HEK293 (cell line): ENCODE measurements at regions not wholly inside any gene's neighbourhood (a gene's known extent, or its start where the extent isn't known, plus 50 kb on each side); places are given as distances from the start of the nearest gene placed in this dataset.

Source experiments
- CTCF ChIA-PET: fragments of 350-600 bp; formaldehyde crosslinking; extraction: SDS; loops from one replicate; lab custom pipeline; 2021; ENCODE audit warnings: antibody characterized with exemption; lab: Yijun Ruan, JAX
- POLR2A ChIA-PET: fragments of 300-600 bp; formaldehyde crosslinking; extraction: SDS; loops from one replicate; lab custom pipeline; 2020; ENCODE audit warnings: antibody characterized with exemption, inconsistent platforms; lab: Yijun Ruan, JAX
- H3K27ac ChIP-seq: fragments of 200-500 bp; sonication (Bioruptor generic); 2 replicates; pipeline ENCODE4 v1.5.1; 2014; ENCODE audit warnings: low read depth, low read length, control low read depth, inconsistent platforms; ENCODE audit errors: extremely low read depth
- H3K36me3 ChIP-seq, 2 experiments: fragments of 200-500 bp in 1 of 2; sonication (Bioruptor generic) in 1 of 2; 1 replicate in 1 of 2; 2 replicates in 1 of 2; pipeline ENCODE4 v1.5.1; 2014 to 2017; ENCODE audit warnings: inconsistent platforms in 2 of 2, low read length in 2 of 2; ENCODE audit not compliant: control insufficient read depth in 2 of 2, insufficient read depth in 1 of 2
- H3K4me1 ChIP-seq: fragments of 200-500 bp; sonication (Bioruptor generic); 2 replicates; pipeline ENCODE4 v1.5.1; 2014; ENCODE audit warnings: mild to moderate bottlenecking, low read length, inconsistent platforms; ENCODE audit not compliant: control insufficient read depth, insufficient read depth
- H3K4me3 ChIP-seq: 2 replicates; pipeline ENCODE4 v1.5.1; 2011; ENCODE audit warnings: low read depth, mild to moderate bottlenecking, control low read depth, low read length, moderate library complexity
- H3K9me3 ChIP-seq: fragments of 200-500 bp; sonication (Bioruptor generic); 2 replicates; pipeline ENCODE4 v1.5.1; 2014; ENCODE audit warnings: low read depth, low read length, inconsistent platforms; ENCODE audit not compliant: control insufficient read depth, insufficient read depth
- GLIS2 ChIP-seq: fragments of 450-650 bp; formaldehyde crosslinking; IDR thresholded peaks from 2 replicates; pipeline ENCODE4 v1.5.1; 2016; ENCODE audit warnings: missing biosample characterization, missing genetic modification characterization
- YY1 ChIP-seq: fragments of 450-650 bp; formaldehyde crosslinking; IDR thresholded peaks from 2 replicates; pipeline ENCODE4 v1.5.1; 2018; ENCODE audit warnings: missing biosample characterization, missing genetic modification characterization
- ZBTB17 ChIP-seq: fragments of 450-650 bp; formaldehyde crosslinking; IDR thresholded peaks from 2 replicates; pipeline ENCODE4 v1.5.1; 2016; ENCODE audit warnings: missing biosample characterization, missing genetic modification characterization
- ZFHX2 ChIP-seq: fragments of 450-650 bp; formaldehyde crosslinking; conservative IDR thresholded peaks from 2 replicates; pipeline ENCODE4 v1.5.1; 2016; ENCODE audit warnings: missing biosample characterization, missing genetic modification characterization
- ZFP37 ChIP-seq: fragments of 450-650 bp; formaldehyde crosslinking; IDR thresholded peaks from 2 replicates; pipeline ENCODE4 v1.5.1; 2016; ENCODE audit warnings: missing biosample characterization, missing genetic modification characterization
- ZNF132 ChIP-seq: fragments of 450-650 bp; formaldehyde crosslinking; IDR thresholded peaks from 2 replicates; pipeline ENCODE4 v1.5.1; 2017; ENCODE audit warnings: missing biosample characterization, missing genetic modification characterization, borderline replicate concordance
- ZNF133 ChIP-seq: fragments of 450-650 bp; formaldehyde crosslinking; IDR thresholded peaks from 2 replicates; pipeline ENCODE4 v1.5.1; 2016; ENCODE audit warnings: missing biosample characterization, missing genetic modification characterization
- ZNF146 ChIP-seq: fragments of 450-650 bp; formaldehyde crosslinking; IDR thresholded peaks from 2 replicates; pipeline ENCODE4 v1.5.1; 2016; ENCODE audit warnings: missing biosample characterization, missing genetic modification characterization
- ZNF155 ChIP-seq: fragments of 450-650 bp; formaldehyde crosslinking; IDR thresholded peaks from 2 replicates; pipeline ENCODE4 v1.5.1; 2016; ENCODE audit warnings: missing biosample characterization, missing genetic modification characterization
- ZNF16 ChIP-seq: fragments of 450-650 bp; formaldehyde crosslinking; IDR thresholded peaks from 2 replicates; pipeline ENCODE4 v1.5.1; 2016; ENCODE audit warnings: low read depth, missing biosample characterization, missing genetic modification characterization
- ZNF335 ChIP-seq: fragments of 450-650 bp; formaldehyde crosslinking; conservative IDR thresholded peaks from 2 replicates; pipeline ENCODE4 v1.5.1; 2016; ENCODE audit warnings: missing biosample characterization, missing genetic modification characterization
- ZNF394 ChIP-seq: fragments of 450-650 bp; formaldehyde crosslinking; IDR thresholded peaks from 2 replicates; pipeline ENCODE4 v1.5.1; 2016; ENCODE audit warnings: missing biosample characterization, missing genetic modification characterization, mild to moderate bottlenecking, moderate library complexity, borderline replicate concordance
- ZNF560 ChIP-seq: fragments of 450-650 bp; formaldehyde crosslinking; IDR thresholded peaks from 2 replicates; pipeline ENCODE4 v1.5.1; 2017; ENCODE audit warnings: missing biosample characterization, missing genetic modification characterization, borderline replicate concordance
- ZNF561 ChIP-seq: fragments of 450-650 bp; IDR thresholded peaks from 2 replicates; pipeline ENCODE4 v1.5.1; 2018; ENCODE audit warnings: missing biosample characterization, missing genetic modification characterization, borderline replicate concordance
- ZNF585B ChIP-seq: fragments of 450-650 bp; formaldehyde crosslinking; IDR thresholded peaks from 2 replicates; pipeline ENCODE4 v1.5.1; 2016; ENCODE audit warnings: missing biosample characterization, missing genetic modification characterization
- ZNF600 ChIP-seq: fragments of 450-650 bp; formaldehyde crosslinking; IDR thresholded peaks from 2 replicates; pipeline ENCODE4 v1.5.1; 2016; ENCODE audit warnings: missing biosample characterization, missing genetic modification characterization
- ZNF621 ChIP-seq: fragments of 450-650 bp; formaldehyde crosslinking; IDR thresholded peaks from 2 replicates; pipeline ENCODE4 v1.5.1; 2017; ENCODE audit warnings: missing biosample characterization, missing genetic modification characterization
- TF ChIP-seq, protein P1 (sequence below): fragments of 450-650 bp; formaldehyde crosslinking; conservative IDR thresholded peaks from 2 replicates; pipeline ENCODE4 v1.5.1; 2016; ENCODE audit warnings: low read depth, missing biosample characterization, missing genetic modification characterization
- TF ChIP-seq, protein P2 (sequence below): fragments of 450-650 bp; formaldehyde crosslinking; IDR thresholded peaks from 2 replicates; pipeline ENCODE4 v1.5.0; 2017; ENCODE audit warnings: missing biosample characterization, missing genetic modification characterization, borderline replicate concordance
- TF ChIP-seq, protein P3 (sequence below): fragments of 450-650 bp; formaldehyde crosslinking; IDR thresholded peaks from 2 replicates; pipeline ENCODE4 v1.5.1; 2016; ENCODE audit warnings: missing biosample characterization, missing genetic modification characterization
- TF ChIP-seq, protein P4 (sequence below): fragments of 450-650 bp; formaldehyde crosslinking; IDR thresholded peaks from 2 replicates; pipeline ENCODE4 v1.5.1; 2016; ENCODE audit warnings: missing biosample characterization, missing genetic modification characterization

DNA sequence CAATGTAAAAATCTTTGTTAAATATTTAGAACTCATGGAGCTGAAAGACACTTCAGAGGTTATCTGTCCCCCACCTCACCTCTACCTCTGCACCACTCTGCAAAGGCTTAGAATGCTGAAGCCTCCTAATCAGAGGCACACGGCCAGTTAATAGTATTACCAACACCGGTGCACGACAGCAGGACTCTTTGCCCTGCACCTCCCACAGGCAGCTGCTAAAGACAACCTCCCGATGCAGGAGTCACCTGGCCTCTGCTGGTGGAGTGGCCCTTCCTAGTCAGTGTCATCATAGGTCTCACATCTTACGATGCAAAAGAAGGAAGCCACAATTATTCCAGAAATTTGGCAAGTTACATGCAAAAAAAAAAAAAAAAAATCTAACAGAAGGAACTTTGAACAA, 66.6 kb upstream of the MGMT start:
- TF ChIP-seq ZNF132 (tag by site-specific recombination) (no peak), ZNF146 (tag by site-specific recombination) (no peak), ZNF621 (tag by site-specific recombination) (no peak), ZFHX2 (tag by site-specific recombination) (no peak), ZNF335 (tag by site-specific recombination) (no peak), ZNF600 (tag by site-specific recombination) (no peak)
- TF ChIP-seq, protein P1, sequence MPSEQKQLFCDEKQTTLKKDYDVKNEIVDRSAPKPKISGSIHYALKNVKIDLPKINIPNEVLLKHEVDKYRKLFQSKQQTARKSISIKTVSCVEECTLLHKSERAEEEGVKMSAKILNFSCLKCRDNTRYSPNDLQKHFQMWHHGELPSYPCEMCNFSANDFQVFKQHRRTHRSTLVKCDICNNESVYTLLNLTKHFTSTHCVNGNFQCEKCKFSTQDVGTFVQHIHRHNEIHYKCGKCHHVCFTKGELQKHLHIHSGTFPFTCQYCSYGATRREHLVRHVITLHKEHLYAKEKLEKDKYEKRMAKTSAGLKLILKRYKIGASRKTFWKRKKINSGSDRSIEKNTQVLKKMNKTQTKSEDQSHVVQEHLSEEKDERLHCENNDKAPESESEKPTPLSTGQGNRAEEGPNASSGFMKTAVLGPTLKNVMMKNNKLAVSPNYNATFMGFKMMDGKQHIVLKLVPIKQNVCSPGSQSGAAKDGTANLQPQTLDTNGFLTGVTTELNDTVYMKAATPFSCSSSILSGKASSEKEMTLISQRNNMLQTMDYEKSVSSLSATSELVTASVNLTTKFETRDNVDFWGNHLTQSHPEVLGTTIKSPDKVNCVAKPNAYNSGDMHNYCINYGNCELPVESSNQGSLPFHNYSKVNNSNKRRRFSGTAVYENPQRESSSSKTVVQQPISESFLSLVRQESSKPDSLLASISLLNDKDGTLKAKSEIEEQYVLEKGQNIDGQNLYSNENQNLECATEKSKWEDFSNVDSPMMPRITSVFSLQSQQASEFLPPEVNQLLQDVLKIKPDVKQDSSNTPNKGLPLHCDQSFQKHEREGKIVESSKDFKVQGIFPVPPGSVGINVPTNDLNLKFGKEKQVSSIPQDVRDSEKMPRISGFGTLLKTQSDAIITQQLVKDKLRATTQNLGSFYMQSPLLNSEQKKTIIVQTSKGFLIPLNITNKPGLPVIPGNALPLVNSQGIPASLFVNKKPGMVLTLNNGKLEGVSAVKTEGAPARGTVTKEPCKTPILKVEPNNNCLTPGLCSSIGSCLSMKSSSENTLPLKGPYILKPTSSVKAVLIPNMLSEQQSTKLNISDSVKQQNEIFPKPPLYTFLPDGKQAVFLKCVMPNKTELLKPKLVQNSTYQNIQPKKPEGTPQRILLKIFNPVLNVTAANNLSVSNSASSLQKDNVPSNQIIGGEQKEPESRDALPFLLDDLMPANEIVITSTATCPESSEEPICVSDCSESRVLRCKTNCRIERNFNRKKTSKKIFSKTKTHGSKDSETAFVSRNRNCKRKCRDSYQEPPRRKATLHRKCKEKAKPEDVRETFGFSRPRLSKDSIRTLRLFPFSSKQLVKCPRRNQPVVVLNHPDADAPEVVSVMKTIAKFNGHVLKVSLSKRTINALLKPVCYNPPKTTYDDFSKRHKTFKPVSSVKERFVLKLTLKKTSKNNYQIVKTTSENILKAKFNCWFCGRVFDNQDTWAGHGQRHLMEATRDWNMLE: no peak
- TF ChIP-seq, protein P2, sequence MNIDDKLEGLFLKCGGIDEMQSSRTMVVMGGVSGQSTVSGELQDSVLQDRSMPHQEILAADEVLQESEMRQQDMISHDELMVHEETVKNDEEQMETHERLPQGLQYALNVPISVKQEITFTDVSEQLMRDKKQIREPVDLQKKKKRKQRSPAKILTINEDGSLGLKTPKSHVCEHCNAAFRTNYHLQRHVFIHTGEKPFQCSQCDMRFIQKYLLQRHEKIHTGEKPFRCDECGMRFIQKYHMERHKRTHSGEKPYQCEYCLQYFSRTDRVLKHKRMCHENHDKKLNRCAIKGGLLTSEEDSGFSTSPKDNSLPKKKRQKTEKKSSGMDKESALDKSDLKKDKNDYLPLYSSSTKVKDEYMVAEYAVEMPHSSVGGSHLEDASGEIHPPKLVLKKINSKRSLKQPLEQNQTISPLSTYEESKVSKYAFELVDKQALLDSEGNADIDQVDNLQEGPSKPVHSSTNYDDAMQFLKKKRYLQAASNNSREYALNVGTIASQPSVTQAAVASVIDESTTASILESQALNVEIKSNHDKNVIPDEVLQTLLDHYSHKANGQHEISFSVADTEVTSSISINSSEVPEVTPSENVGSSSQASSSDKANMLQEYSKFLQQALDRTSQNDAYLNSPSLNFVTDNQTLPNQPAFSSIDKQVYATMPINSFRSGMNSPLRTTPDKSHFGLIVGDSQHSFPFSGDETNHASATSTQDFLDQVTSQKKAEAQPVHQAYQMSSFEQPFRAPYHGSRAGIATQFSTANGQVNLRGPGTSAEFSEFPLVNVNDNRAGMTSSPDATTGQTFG (tag by site-specific recombination): no peak
- TF ChIP-seq, all 188 proteins: peak for 0
- no peak overlapping the region for H3K27ac ChIP-seq
- no peaks in the 10 kb centered on the region for H3K9me3 ChIP-seq
- H3K4me1 ChIP-seq: no peaks in the 10 kb centered on the region; the same call in 1 of the 2 replicates
- no peak overlapping the region for H3K4me3 ChIP-seq
- ChIA-PET POLR2A (interaction anchor here (0.7 kb wide), 1 partner anchor 309 kb away, joined by 3 read pairs; no protein-coding TSS in a partner anchor), CTCF (interaction anchor here (0.7 kb wide), 1 partner anchor 1033 kb away, joined by 3 read pairs; no protein-coding TSS in a partner anchor)
- H3K36me3 ChIP-seq: no peaks in the 10 kb centered on the region

DNA sequence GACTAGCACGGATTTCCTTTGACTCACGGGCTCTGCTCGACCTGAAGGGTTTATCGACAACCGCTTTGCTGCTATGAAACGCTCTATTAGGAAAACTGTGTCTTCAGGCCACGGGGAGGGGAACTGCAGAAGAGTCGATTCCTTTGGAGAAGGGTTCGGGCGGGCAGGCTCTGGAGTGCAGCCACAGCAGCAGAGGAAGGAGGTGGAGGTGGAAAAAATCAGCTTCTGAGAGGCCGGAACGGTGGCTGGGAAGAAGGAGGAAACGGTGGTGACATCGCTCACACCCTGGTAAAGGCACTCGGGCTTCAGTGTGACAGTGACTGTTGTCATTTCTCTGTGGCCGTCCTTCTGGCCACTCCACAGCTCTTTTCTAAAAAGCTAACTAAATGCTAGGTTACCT, 64.6 kb upstream of the MGMT start:
- Histone ChIP-seq H3K36me3 (no peaks in the 10 kb centered on the region), H3K27ac (no peak overlapping the region), H3K4me3 (no peak overlapping the region), H3K4me1 (no peaks in the 10 kb centered on the region), H3K9me3 (no peaks in the 10 kb centered on the region)
- TF ChIP-seq GLIS2 (tag by site-specific recombination) (no peak), ZNF155 (tag by site-specific recombination) (no peak), ZNF560 (tag by site-specific recombination) (no peak), ZNF133 (tag by site-specific recombination) (no peak), YY1 (tag by site-specific recombination) (no peak), ZFP37 (no peak), ZNF394 (no peak), ZNF561 (no peak), ZNF585B (tag by site-specific recombination) (no peak), ZBTB17 (tag by site-specific recombination) (no peak), ZNF16 (no peak)
- TF ChIP-seq, protein P3, sequence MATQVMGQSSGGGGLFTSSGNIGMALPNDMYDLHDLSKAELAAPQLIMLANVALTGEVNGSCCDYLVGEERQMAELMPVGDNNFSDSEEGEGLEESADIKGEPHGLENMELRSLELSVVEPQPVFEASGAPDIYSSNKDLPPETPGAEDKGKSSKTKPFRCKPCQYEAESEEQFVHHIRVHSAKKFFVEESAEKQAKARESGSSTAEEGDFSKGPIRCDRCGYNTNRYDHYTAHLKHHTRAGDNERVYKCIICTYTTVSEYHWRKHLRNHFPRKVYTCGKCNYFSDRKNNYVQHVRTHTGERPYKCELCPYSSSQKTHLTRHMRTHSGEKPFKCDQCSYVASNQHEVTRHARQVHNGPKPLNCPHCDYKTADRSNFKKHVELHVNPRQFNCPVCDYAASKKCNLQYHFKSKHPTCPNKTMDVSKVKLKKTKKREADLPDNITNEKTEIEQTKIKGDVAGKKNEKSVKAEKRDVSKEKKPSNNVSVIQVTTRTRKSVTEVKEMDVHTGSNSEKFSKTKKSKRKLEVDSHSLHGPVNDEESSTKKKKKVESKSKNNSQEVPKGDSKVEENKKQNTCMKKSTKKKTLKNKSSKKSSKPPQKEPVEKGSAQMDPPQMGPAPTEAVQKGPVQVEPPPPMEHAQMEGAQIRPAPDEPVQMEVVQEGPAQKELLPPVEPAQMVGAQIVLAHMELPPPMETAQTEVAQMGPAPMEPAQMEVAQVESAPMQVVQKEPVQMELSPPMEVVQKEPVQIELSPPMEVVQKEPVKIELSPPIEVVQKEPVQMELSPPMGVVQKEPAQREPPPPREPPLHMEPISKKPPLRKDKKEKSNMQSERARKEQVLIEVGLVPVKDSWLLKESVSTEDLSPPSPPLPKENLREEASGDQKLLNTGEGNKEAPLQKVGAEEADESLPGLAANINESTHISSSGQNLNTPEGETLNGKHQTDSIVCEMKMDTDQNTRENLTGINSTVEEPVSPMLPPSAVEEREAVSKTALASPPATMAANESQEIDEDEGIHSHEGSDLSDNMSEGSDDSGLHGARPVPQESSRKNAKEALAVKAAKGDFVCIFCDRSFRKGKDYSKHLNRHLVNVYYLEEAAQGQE (tag by site-specific recombination): no peak
- TF ChIP-seq, protein P4, sequence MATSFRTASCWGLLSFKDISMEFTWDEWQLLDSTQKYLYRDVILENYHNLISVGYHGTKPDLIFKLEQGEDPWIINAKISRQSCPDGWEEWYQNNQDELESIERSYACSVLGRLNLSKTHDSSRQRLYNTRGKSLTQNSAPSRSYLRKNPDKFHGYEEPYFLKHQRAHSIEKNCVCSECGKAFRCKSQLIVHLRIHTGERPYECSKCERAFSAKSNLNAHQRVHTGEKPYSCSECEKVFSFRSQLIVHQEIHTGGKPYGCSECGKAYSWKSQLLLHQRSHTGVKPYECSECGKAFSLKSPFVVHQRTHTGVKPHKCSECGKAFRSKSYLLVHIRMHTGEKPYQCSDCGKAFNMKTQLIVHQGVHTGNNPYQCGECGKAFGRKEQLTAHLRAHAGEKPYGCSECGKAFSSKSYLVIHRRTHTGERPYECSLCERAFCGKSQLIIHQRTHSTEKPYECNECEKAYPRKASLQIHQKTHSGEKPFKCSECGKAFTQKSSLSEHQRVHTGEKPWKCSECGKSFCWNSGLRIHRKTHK: no peak
- CTCF ChIA-PET: no interaction called here
- POLR2A ChIA-PET: no interaction called here
